Smooth muscle cell (in vitro differentiated cells): ENCODE measurements at regions not wholly inside any gene's neighbourhood (a gene's known extent, or its start where the extent isn't known, plus 50 kb on each side); places are given as distances from the start of the nearest gene placed in this dataset.

Experiments used
- DNase-seq: peaks from one replicate; lab custom pipeline; 2025; ENCODE audit not compliant: unreplicated experiment; lab: John Stamatoyannopoulos, UW
- H2AFZ ChIP-seq: fragments of 200-600 bp; sonication (generic); 2 replicates; pipeline ENCODE4 v1.6.0; 2016; ENCODE audit warnings: antibody characterized with exemption, low read depth, mild to moderate bottlenecking
- H3F3A ChIP-seq: fragments of 200-600 bp; sonication (generic); 2 replicates; pipeline ENCODE4 v1.6.0; 2017; ENCODE audit warnings: antibody characterized with exemption, low read depth
- H3K27ac ChIP-seq: fragments of 200-600 bp; sonication (generic); 2 replicates; pipeline ENCODE4 v1.5.1; 2016; ENCODE audit warnings: low read depth, mild to moderate bottlenecking
- H3K27me3 ChIP-seq: fragments of 200-600 bp; sonication (generic); 2 replicates; pipeline ENCODE4 v1.6.1; 2016; ENCODE audit warnings: low read depth, mild to moderate bottlenecking
- H3K36me3 ChIP-seq: fragments of 200-600 bp; sonication (generic); 2 replicates; pipeline ENCODE4 v1.5.1; 2016; ENCODE audit warnings: low read depth
- H3K4me1 ChIP-seq: fragments of 200-600 bp; sonication (generic); 2 replicates; pipeline ENCODE4 v1.5.1; 2016; ENCODE audit warnings: low read depth
- H3K4me2 ChIP-seq: fragments of 200-600 bp; sonication (generic); 2 replicates; pipeline ENCODE4 v1.6.0; 2016; ENCODE audit warnings: mild to moderate bottlenecking
- H3K4me3 ChIP-seq: fragments of 200-600 bp; sonication (generic); 2 replicates; pipeline ENCODE4 v1.5.1; 2016; ENCODE audit warnings: mild to moderate bottlenecking
- H3K79me2 ChIP-seq: fragments of 200-600 bp; sonication (generic); 2 replicates; pipeline ENCODE4 v1.6.0; 2016; ENCODE audit warnings: low read depth, mild to moderate bottlenecking
- H3K9ac ChIP-seq: fragments of 200-600 bp; sonication (generic); 2 replicates; pipeline ENCODE4 v1.6.0; 2016; ENCODE audit warnings: low read depth
- H3K9me3 ChIP-seq: fragments of 200-600 bp; sonication (generic); replicated peaks from 2 replicates; pipeline ENCODE4 v1.5.1; 2016; ENCODE audit warnings: low read depth
- H4K20me1 ChIP-seq: fragments of 200-600 bp; sonication (generic); 2 replicates; pipeline ENCODE4 v1.6.0; 2016; ENCODE audit warnings: low read depth
- CTCF ChIP-seq: fragments of 200-600 bp; sonication (generic); IDR thresholded peaks from 2 replicates; pipeline ENCODE4 v1.5.1; 2017; ENCODE audit warnings: borderline replicate concordance, mild to moderate bottlenecking, antibody characterized with exemption; ENCODE audit not compliant: insufficient read depth, poor library complexity, severe bottlenecking
- WGBS: methylation state at CpG from one replicate; pipeline ENCODE4 v1.1.7; 2016; ENCODE audit warnings: low lambda C conversion rate; 5-methylcytosine and 5-hydroxymethylcytosine counted together

GRCh38 chr3:5331567-5332269, 144.2 kb downstream of the EDEM1 start:
- H3K4me2 ChIP-seq = no peak overlapping the region
- H3K27ac ChIP-seq = no peak overlapping the region
- no peak for DNase-seq
- H3K27me3 ChIP-seq = no peaks in the 10 kb centered on the region
- no peak overlapping the region for H2AFZ ChIP-seq
- no peaks in the 10 kb centered on the region for H3K9me3 ChIP-seq
- no peak overlapping the region for H3K9ac ChIP-seq
- no peaks in the 10 kb centered on the region for H3F3A ChIP-seq
- no peaks in the 10 kb centered on the region for H3K36me3 ChIP-seq
- 90% methylated on average over 3 of the region's 3 CpGs for WGBS
- no peaks in the 10 kb centered on the region for H4K20me1 ChIP-seq
- H3K79me2 ChIP-seq = no peaks in the 10 kb centered on the region
- H3K4me1 ChIP-seq = no peaks in the 10 kb centered on the region
- no peak overlapping the region for H3K4me3 ChIP-seq
- TF ChIP-seq CTCF = no peak

- Histone ChIP-seq H3K9ac (no peak overlapping the region), H3K27ac (no peak overlapping the region), H3K36me3 (no peaks in the 10 kb centered on the region), H3K9me3 (no peaks in the 10 kb centered on the region), H3F3A (no peaks in the 10 kb centered on the region), H4K20me1 (no peaks in the 10 kb centered on the region), H3K27me3 (no peaks in the 10 kb centered on the region), H3K4me2 (no peak overlapping the region), H3K79me2 (no peaks in the 10 kb centered on the region), H2AFZ (no peak overlapping the region), H3K4me3 (no peak overlapping the region), H3K4me1 (no peaks in the 10 kb centered on the region)
- WGBS = 89% methylated on average over 3 of the region's 3 CpGs
- TF ChIP-seq CTCF = no peak
- no peak for DNase-seq
Observed at GRCh38 chr3:5332270-5332956, 144.9 kb downstream of the EDEM1 start.

- Histone ChIP-seq H2AFZ (no peak overlapping the region), H4K20me1 (no peaks in the 10 kb centered on the region), H3K9me3 (no peaks in the 10 kb centered on the region), H3K9ac (no peak overlapping the region), H3K79me2 (no peaks in the 10 kb centered on the region), H3K27me3 (no peaks in the 10 kb centered on the region), H3K27ac (no peak overlapping the region), H3K36me3 (no peaks in the 10 kb centered on the region), H3K4me1 (no peaks in the 10 kb centered on the region), H3K4me3 (no peak overlapping the region), H3F3A (no peaks in the 10 kb centered on the region), H3K4me2 (no peak overlapping the region)
- TF ChIP-seq CTCF = no peak
- 92% methylated on average over 8 of the region's 8 CpGs for WGBS
- no peak for DNase-seq
Observed at GRCh38 chr3:5339967-5340535, 152.5 kb downstream of the EDEM1 start.
